WERI-Rb-1 (cell line): ENCODE measurements at regions not wholly inside any gene's neighbourhood (a gene's known extent, or its start where the extent isn't known, plus 50 kb on each side); places are given as distances from the start of the nearest gene placed in this dataset.

Source experiments
- DNase-seq: peaks from one replicate; pipeline ENCODE4 v3.0.0-alpha.2; 2020
- H3K27ac ChIP-seq: fragments of 250-450 bp; sonication (Bioruptor Pico); 2 replicates; pipeline ENCODE4 v1.5.1; 2020; ENCODE audit warnings: mild to moderate bottlenecking, moderate library complexity
- H3K27me3 ChIP-seq: fragments of 250-450 bp; sonication (Bioruptor Pico); 2 replicates; pipeline ENCODE4 v1.5.1; 2021; ENCODE audit warnings: mild to moderate bottlenecking, low read depth, moderate library complexity; ENCODE audit not compliant: insufficient read depth, severe bottlenecking
- H3K36me3 ChIP-seq: fragments of 250-450 bp; sonication (Bioruptor Pico); 2 replicates; pipeline ENCODE4 v1.5.1; 2020; ENCODE audit warnings: mild to moderate bottlenecking, moderate library complexity
- H3K4me3 ChIP-seq: 2 replicates; pipeline ENCODE4 v1.5.1; 2011; ENCODE audit warnings: low read depth, mild to moderate bottlenecking, control low read depth, low read length
- H3K9me3 ChIP-seq: fragments of 250-450 bp; sonication (Bioruptor Pico); 2 replicates; pipeline ENCODE4 v1.5.1; 2021; ENCODE audit warnings: mild to moderate bottlenecking, moderate library complexity; ENCODE audit not compliant: severe bottlenecking
- CTCF ChIP-seq: IDR thresholded peaks from 2 replicates; pipeline ENCODE4 v1.5.1; 2011; ENCODE audit warnings: low read depth, mild to moderate bottlenecking, control low read depth, inconsistent platforms, low read length

DNA sequence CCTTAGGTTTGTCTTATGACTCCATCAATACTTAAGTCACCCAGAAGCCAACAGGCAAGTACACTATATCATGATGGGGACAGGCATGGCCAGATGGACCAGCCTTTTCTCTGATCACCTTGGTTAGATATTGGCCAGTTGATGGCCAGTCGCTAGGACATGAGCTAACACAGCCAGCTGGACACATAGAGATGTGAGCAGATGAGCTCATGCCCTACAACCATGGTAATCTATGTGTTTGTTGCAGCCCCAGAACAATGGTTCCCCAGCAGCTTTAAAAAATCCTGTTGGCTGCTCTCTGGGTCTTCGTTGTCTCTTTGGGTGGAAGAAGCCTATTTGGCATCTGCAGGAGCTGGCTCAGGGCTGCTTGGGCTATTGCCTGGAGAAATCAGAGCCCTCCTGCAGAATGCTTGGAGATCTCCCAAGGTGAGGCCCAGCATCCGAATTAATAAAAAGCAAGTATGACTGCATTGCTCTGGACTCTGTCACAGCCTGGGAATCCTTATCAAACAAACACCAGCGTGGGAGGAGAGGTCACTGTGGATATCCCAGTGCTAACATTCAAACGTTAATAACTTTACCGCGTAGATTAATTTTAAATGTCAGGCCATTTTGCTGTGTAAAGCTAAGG, 62.3 kb upstream of the KLHL29 start:
- no peak for DNase-seq
- H3K27me3 ChIP-seq, result no peaks in the 10 kb centered on the region
- TF ChIP-seq CTCF, result no peak
- no peak overlapping the region for H3K4me3 ChIP-seq
- no peak overlapping the region for H3K27ac ChIP-seq
- H3K36me3 ChIP-seq, result no peaks in the 10 kb centered on the region
- H3K9me3 ChIP-seq, result no peaks in the 10 kb centered on the region

GRCh38 chr2:23323198-23323916, 61.6 kb upstream of the KLHL29 start:
- H3K27ac ChIP-seq, result no peak overlapping the region
- H3K36me3 ChIP-seq, result no peaks in the 10 kb centered on the region
- H3K27me3 ChIP-seq, result no peaks in the 10 kb centered on the region
- no peak for TF ChIP-seq CTCF
- H3K9me3 ChIP-seq, result no peaks in the 10 kb centered on the region
- DNase-seq, result no peak
- H3K4me3 ChIP-seq, result no peak overlapping the region

- H3K36me3 ChIP-seq, result no peaks in the 10 kb centered on the region
- no peak overlapping the region for H3K27ac ChIP-seq
- no peaks in the 10 kb centered on the region for H3K27me3 ChIP-seq
- no peak for DNase-seq
- no peaks in the 10 kb centered on the region for H3K9me3 ChIP-seq
- no peak for TF ChIP-seq CTCF
- H3K4me3 ChIP-seq, result no peak overlapping the region
Measured at GRCh38 chr2:23323917-23324680, 60.9 kb upstream of the KLHL29 start.

- TF ChIP-seq CTCF, result no peak
- no peaks in the 10 kb centered on the region for H3K9me3 ChIP-seq
- H3K4me3 ChIP-seq, result no peak overlapping the region
- H3K27ac ChIP-seq, result no peak overlapping the region
- no peaks in the 10 kb centered on the region for H3K27me3 ChIP-seq
- no peak for DNase-seq
- no peaks in the 10 kb centered on the region for H3K36me3 ChIP-seq
Measured at GRCh38 chr2:23326330-23326729, 58.6 kb upstream of the KLHL29 start.

DNA sequence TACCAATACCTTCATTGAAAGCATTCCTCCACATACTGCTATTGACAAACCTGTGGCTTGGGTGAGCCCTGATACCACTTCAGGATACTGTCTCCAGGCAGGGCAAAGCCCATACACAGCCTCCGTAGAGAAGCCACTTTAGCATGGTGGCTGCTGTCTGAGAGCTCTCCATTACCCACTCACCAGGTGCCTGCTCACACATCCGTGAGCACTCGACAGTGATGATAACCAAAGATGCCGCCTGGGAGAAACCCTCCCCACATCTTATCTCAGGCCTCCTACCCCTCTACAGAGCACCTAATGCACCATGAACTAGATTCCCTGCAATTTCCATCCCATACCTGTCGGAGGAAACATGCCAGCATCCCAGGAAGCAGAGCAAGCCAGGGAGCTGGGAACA, 57.6 kb upstream of the KLHL29 start:
- DNase-seq, result no peak
- no peaks in the 10 kb centered on the region for H3K27me3 ChIP-seq

More for the DNA sequence above, 57.6 kb upstream of the KLHL29 start:
- Histone ChIP-seq H3K36me3 (no peaks in the 10 kb centered on the region), H3K27ac (no peak overlapping the region), H3K9me3 (no peaks in the 10 kb centered on the region), H3K4me3 (no peak overlapping the region)
- no peak for TF ChIP-seq CTCF
